B cell (primary cell): ENCODE measurements at regions not wholly inside any gene's neighbourhood (a gene's known extent, or its start where the extent isn't known, plus 50 kb on each side); places are given as distances from the start of the nearest gene placed in this dataset.

Experiments
- CTCF ChIP-seq: fragments of 200-600 bp; IDR thresholded peaks from one replicate; pipeline ENCODE4 v1.8.0; 2022; ENCODE audit warnings: antibody characterized with exemption, mild to moderate bottlenecking
- EZH2 ChIP-seq: IDR thresholded peaks from 2 replicates; pipeline ENCODE4 v1.6.1; 2012; ENCODE audit warnings: borderline replicate concordance, low read depth, mild to moderate bottlenecking, moderate library complexity, low read length; ENCODE audit not compliant: insufficient read depth, poor library complexity, severe bottlenecking

GRCh38 chr2:71910277-71910676 lies 237.4 kb downstream of the CYP26B1 start:
- TF ChIP-seq CTCF (no peak), EZH2 (no peak)
